ENCODE measurements at regions not wholly inside any gene's neighbourhood (a gene's known extent, or its start where the extent isn't known, plus 50 kb on each side); places are given as distances from the start of the nearest gene placed in this dataset.

GRCh38 chr12:73106296-73106695 lies 834.1 kb downstream of the TRHDE start:
- TF ChIP-seq, protein P1, sequence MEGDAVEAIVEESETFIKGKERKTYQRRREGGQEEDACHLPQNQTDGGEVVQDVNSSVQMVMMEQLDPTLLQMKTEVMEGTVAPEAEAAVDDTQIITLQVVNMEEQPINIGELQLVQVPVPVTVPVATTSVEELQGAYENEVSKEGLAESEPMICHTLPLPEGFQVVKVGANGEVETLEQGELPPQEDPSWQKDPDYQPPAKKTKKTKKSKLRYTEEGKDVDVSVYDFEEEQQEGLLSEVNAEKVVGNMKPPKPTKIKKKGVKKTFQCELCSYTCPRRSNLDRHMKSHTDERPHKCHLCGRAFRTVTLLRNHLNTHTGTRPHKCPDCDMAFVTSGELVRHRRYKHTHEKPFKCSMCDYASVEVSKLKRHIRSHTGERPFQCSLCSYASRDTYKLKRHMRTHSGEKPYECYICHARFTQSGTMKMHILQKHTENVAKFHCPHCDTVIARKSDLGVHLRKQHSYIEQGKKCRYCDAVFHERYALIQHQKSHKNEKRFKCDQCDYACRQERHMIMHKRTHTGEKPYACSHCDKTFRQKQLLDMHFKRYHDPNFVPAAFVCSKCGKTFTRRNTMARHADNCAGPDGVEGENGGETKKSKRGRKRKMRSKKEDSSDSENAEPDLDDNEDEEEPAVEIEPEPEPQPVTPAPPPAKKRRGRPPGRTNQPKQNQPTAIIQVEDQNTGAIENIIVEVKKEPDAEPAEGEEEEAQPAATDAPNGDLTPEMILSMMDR (IDR thresholded peaks at IDR 0.05), result no peak
- Mint-ChIP-seq H3K27ac (ENCODE audit: unreplicated experiment) (no peak overlapping the region), H3K27me3 (ENCODE audit: low read depth) (no peaks in the 10 kb centered on the region), H3K9me3 (ENCODE audit: low read depth) (no peaks in the 10 kb centered on the region), H3K36me3 (ENCODE audit: low read depth) (no peaks in the 10 kb centered on the region), H3K4me1 (ENCODE audit: low read depth) (no peaks in the 10 kb centered on the region), H3K4me3 (ENCODE audit: unreplicated experiment) (no peak overlapping the region)
- DNase-seq (ENCODE audit: low spot score), result no peak

- H3K27ac Mint-ChIP-seq (ENCODE audit: unreplicated experiment), result no peak overlapping the region
- no peak overlapping the region for H3K4me3 Mint-ChIP-seq (ENCODE audit: unreplicated experiment)
- no peak for DNase-seq (ENCODE audit: low spot score)
- TF ChIP-seq, protein P1 (IDR thresholded peaks at IDR 0.05), result no peak
- H3K9me3 Mint-ChIP-seq (ENCODE audit: low read depth), result no peaks in the 10 kb centered on the region
- no peaks in the 10 kb centered on the region for H3K27me3 Mint-ChIP-seq (ENCODE audit: low read depth)
- no peaks in the 10 kb centered on the region for H3K4me1 Mint-ChIP-seq (ENCODE audit: low read depth)
- no peaks in the 10 kb centered on the region for H3K36me3 Mint-ChIP-seq (ENCODE audit: low read depth)
Measured at GRCh38 chr12:73106896-73107295, 834.7 kb downstream of the TRHDE start.

DNA sequence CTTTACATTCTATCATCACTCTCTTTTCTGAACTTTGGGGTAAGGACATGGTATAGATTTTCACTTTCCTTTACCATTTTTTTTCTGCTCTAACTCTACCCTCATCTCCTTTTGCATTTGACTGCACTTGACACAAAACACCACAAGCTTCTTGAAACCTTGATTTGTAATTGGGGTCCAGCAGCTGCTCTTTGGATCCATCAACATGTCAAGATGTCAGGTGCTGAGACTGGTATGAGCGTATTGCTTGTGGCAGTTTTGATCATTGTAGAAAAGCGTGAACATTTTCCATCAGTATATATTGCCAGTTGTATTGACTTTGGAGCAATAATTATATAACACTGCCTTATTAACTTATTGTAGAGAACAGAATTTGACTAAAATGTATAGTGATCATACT lies 838.6 kb downstream of the TRHDE start:
- Mint-ChIP-seq H3K4me3 (ENCODE audit: unreplicated experiment) (no peak overlapping the region), H3K27ac (ENCODE audit: unreplicated experiment) (no peak overlapping the region), H3K36me3 (ENCODE audit: low read depth) (no peaks in the 10 kb centered on the region), H3K4me1 (ENCODE audit: low read depth) (no peaks in the 10 kb centered on the region), H3K9me3 (ENCODE audit: low read depth) (no peaks in the 10 kb centered on the region), H3K27me3 (ENCODE audit: low read depth) (no peaks in the 10 kb centered on the region)
- TF ChIP-seq, protein P1 (IDR thresholded peaks at IDR 0.05), result no peak
- DNase-seq (ENCODE audit: low spot score), result no peak

GRCh38 chr12:73112035-73112816 lies 840.1 kb downstream of the TRHDE start:
- H3K4me3 Mint-ChIP-seq (ENCODE audit: unreplicated experiment), result no peak overlapping the region
- no peak overlapping the region for H3K27ac Mint-ChIP-seq (ENCODE audit: unreplicated experiment)
- H3K9me3 Mint-ChIP-seq (ENCODE audit: low read depth), result no peaks in the 10 kb centered on the region
- TF ChIP-seq, protein P1 (IDR thresholded peaks at IDR 0.05), result no peak
- H3K36me3 Mint-ChIP-seq (ENCODE audit: low read depth), result no peaks in the 10 kb centered on the region
- H3K27me3 Mint-ChIP-seq (ENCODE audit: low read depth), result no peaks in the 10 kb centered on the region
- H3K4me1 Mint-ChIP-seq (ENCODE audit: low read depth), result no peaks in the 10 kb centered on the region
- DNase-seq (ENCODE audit: low spot score), result no peak

GRCh38 chr12:73124480-73124879 lies 852.3 kb downstream of the TRHDE start:
- Mint-ChIP-seq H3K9me3 (ENCODE audit: low read depth) (no peaks in the 10 kb centered on the region), H3K36me3 (ENCODE audit: low read depth) (no peaks in the 10 kb centered on the region), H3K4me1 (ENCODE audit: low read depth) (no peaks in the 10 kb centered on the region), H3K27ac (ENCODE audit: unreplicated experiment) (no peak overlapping the region), H3K27me3 (ENCODE audit: low read depth) (peaks cover 3% of the 10 kb centered on the region), H3K4me3 (ENCODE audit: unreplicated experiment) (no peak overlapping the region)
- DNase-seq (ENCODE audit: low spot score), result no peak
- TF ChIP-seq, protein P1 (IDR thresholded peaks at IDR 0.05), result no peak

Data from chondrocyte (in vitro differentiated cells).